B cell (primary cell): ENCODE measurements at regions not wholly inside any gene's neighbourhood (a gene's known extent, or its start where the extent isn't known, plus 50 kb on each side); places are given as distances from the start of the nearest gene placed in this dataset.
"Not testable (repeated sequence)": the region's sequence is repeated elsewhere in the genome, so short reads cannot be mapped to it uniquely, and the experiment has no call there.

Experiments
- ATAC-seq: fragments of 200-7000 bp; cut with Tn5 transposase; one replicate; pipeline ENCODE4 v1.10.0; 2021; ENCODE audit warnings: low read depth, mild to moderate bottlenecking, moderate number of reproducible peaks, moderate library complexity
- CTCF ChIA-PET: fragments of 350-600 bp; sonication (Branson Sonifier 250); formaldehyde crosslinking; loops from one replicate; lab custom pipeline; 2021; ENCODE audit warnings: antibody characterized with exemption, inconsistent platforms; lab: Charles Lee
- POLR2A ChIA-PET: fragments of 350-600 bp; sonication (Branson Sonifier 250); formaldehyde crosslinking; loops from one replicate; lab custom pipeline; 2021; ENCODE audit warnings: antibody characterized with exemption; lab: Charles Lee
- DNase-seq: peaks from one replicate; pipeline ENCODE4 v3.0.0; 2013
- H2AFZ ChIP-seq: 2 replicates; pipeline ENCODE4 v1.6.1; 2012; ENCODE audit warnings: mild to moderate bottlenecking, low read depth, low read length; ENCODE audit not compliant: insufficient read depth, poor library complexity, severe bottlenecking
- H3K27ac ChIP-seq, 2 donors: 1 replicate in 1 of 2; 2 replicates in 1 of 2; pipeline ENCODE4 v1.5.1; 2012 to 2013; ENCODE audit warnings: low read length in 2 of 2, mild to moderate bottlenecking in 2 of 2, moderate library complexity in 1 of 2
- H3K27me3 ChIP-seq, 4 experiments: fragments of 200-600 bp in 1 of 4; sonication (generic) in 1 of 4; replicated peaks in 1 of 4; 1 replicate in 2 of 4; 2 replicates in 2 of 4; pipeline versions ENCODE4 v1.6.1 to v1.7.0; 2013 to 2016; ENCODE audit warnings: low read length in 3 of 4, mild to moderate bottlenecking in 2 of 4, mixed read lengths in 1 of 4, moderate library complexity in 1 of 4; ENCODE audit not compliant: insufficient read depth in 4 of 4, control insufficient read depth in 3 of 4; ENCODE audit errors: control extremely low read depth in 1 of 4
- H3K36me3 ChIP-seq, 2 experiments: replicated peaks in 1 of 2; 1 replicate in 1 of 2; 2 replicates in 1 of 2; pipeline versions ENCODE4 v1.6.1 to v1.7.1; 2013; ENCODE audit warnings: low read length in 1 of 2; ENCODE audit not compliant: insufficient read depth in 2 of 2, control insufficient read depth in 1 of 2; ENCODE audit errors: control extremely low read depth in 1 of 2, extremely low read depth in 1 of 2
- H3K4me1 ChIP-seq, 2 donors: fragments of 200-600 bp in 1 of 2; sonication (generic) in 1 of 2; 1 replicate in 1 of 2; 2 replicates in 1 of 2; pipeline versions ENCODE4 v1.5.1 to v1.6.1; 2013 to 2017; ENCODE audit warnings: low read length in 2 of 2; ENCODE audit not compliant: control insufficient read depth in 2 of 2, insufficient read depth in 2 of 2
- H3K4me2 ChIP-seq: replicated peaks from 2 replicates; pipeline ENCODE3; 2012; ENCODE audit warnings: mild to moderate bottlenecking, low read depth, low read length; ENCODE audit not compliant: poor library complexity, severe bottlenecking
- H3K4me3 ChIP-seq, 5 experiments: fragments of 200-600 bp in 1 of 5; sonication (generic) in 1 of 5; 1 replicate in 3 of 5; 2 replicates in 2 of 5; pipeline versions ENCODE4 v1.5.1 to v1.7.0; 2011 to 2016; ENCODE audit warnings: low read length in 4 of 5, mild to moderate bottlenecking in 4 of 5, low read depth in 2 of 5, control low read depth in 1 of 5, moderate library complexity in 1 of 5; ENCODE audit not compliant: insufficient read depth in 1 of 5; ENCODE audit errors: control extremely low read depth in 1 of 5, extremely low read depth in 1 of 5
- H3K79me2 ChIP-seq: fragments of 200-600 bp; sonication (generic); one replicate; pipeline ENCODE4 v1.6.0; 2016; ENCODE audit warnings: low read length; ENCODE audit not compliant: control insufficient read depth, insufficient read depth
- H3K9ac ChIP-seq: fragments of 200-600 bp; sonication (generic); 2 replicates; pipeline ENCODE4 v1.6.1; 2017; ENCODE audit warnings: mild to moderate bottlenecking, low read length, moderate library complexity
- H3K9me3 ChIP-seq, 3 donors: one replicate each; pipeline versions ENCODE4 v1.6.1 to v1.7.1; 2013; ENCODE audit warnings: low read length in 2 of 3; ENCODE audit not compliant: control insufficient read depth in 2 of 3, insufficient read depth in 1 of 3; ENCODE audit errors: control extremely low read depth in 1 of 3
- H4K20me1 ChIP-seq: 2 replicates; pipeline ENCODE4 v1.6.0; 2012; ENCODE audit warnings: mild to moderate bottlenecking, low read length; ENCODE audit not compliant: insufficient read depth, control insufficient read depth, poor library complexity, severe bottlenecking
- H3K27ac Mint-ChIP-seq: one replicate; pipeline ENCODE4 v1.8.0; 2021; ENCODE audit warnings: mixed read lengths
- H3K27me3 Mint-ChIP-seq: one replicate; pipeline ENCODE4 v1.8.0; 2021; ENCODE audit warnings: mixed read lengths
- H3K4me1 Mint-ChIP-seq: one replicate; pipeline ENCODE4 v1.8.0; 2021; ENCODE audit warnings: mixed read lengths
- H3K4me3 Mint-ChIP-seq: one replicate; pipeline ENCODE4 v1.8.0; 2021; ENCODE audit warnings: mixed read lengths
- H3K9me3 Mint-ChIP-seq: one replicate; pipeline ENCODE4 v1.8.0; 2022; ENCODE audit warnings: mixed read lengths; ENCODE audit not compliant: insufficient read depth
- WGBS: methylation state at CpG from one replicate; pipeline ENCODE4 v1.1.5; 2013; ENCODE audit warnings: missing lambda C conversion rate; ENCODE audit not compliant: insufficient coverage; 5-methylcytosine and 5-hydroxymethylcytosine counted together
- intact Hi-C: fragments of 100-400 bp; cut with micrococcal nuclease; formaldehyde crosslinking; loops from one replicate; pipeline ENCODE4 v1.10.0; 2022

DNA sequence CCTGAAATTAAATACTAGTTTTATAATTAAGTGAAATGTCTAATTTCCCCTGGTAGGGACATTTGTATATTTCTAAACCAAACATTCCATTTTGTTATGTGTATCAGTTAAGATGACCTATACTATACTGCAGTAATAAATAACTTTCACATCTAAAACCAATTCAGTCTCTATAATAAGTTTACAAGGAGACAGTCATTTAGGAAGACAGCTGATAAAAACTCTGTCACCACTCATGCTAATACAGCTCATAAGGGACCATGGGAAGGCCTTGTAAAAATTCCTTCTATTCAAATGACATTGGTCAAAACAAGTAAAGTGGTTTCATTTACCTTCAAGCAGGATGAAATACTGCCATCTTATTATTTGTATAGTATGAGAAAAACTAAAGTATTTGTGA is 128.4 kb upstream of the C1QTNF3 start:
- H2AFZ ChIP-seq, H3K27me3 ChIP-seq, H4K20me1 ChIP-seq, H3K4me2 ChIP-seq, H3K4me3 ChIP-seq, ATAC-seq, H3K27me3 Mint-ChIP-seq, H3K9me3 Mint-ChIP-seq, H3K36me3 ChIP-seq, intact Hi-C loops, H3K27ac Mint-ChIP-seq, POLR2A ChIA-PET, H3K9ac ChIP-seq, H3K9me3 ChIP-seq, DNase-seq, CTCF ChIA-PET, H3K4me3 Mint-ChIP-seq, H3K4me1 ChIP-seq, H3K79me2 ChIP-seq, H3K4me1 Mint-ChIP-seq, H3K27ac ChIP-seq: not testable (repeated sequence)

DNA sequence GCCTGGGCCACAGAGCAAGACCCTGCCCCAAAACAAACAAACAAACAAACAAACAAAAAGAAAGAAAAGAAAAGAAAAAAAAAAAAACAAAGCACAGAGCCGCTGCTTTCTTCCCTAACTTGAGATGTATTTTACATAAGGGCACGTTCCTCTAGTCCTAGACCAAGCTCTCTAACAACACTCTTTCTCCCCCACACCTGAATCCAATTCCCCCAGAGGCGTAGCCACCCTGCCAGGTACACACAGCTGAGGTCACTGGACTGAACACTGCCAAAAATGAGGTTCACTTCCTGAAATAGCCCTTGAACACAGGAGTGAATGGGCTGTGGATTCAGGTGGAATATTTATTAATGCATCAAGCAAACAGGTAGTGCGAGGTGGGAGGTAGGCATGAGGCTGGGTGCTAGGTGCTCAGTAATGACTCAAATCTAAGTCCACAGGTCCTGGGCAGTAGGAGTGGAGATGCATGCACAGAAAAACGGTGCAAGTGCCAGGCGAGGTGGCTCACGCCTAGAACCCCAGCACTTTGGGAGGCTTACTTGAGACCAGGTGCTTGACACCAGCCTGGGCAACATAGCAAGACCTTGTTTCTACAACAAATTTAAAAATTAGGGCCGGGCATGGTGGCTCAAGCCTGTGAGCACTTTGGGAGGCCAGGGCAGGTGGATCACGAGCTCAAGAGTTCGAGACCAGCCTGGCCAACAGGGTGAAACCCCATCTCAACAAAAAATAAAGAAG is 136.6 kb upstream of the C1QTNF3 start:
- H3K9me3 ChIP-seq, H3K4me3 Mint-ChIP-seq, H3K36me3 ChIP-seq, H3K4me3 ChIP-seq, H3K4me1 Mint-ChIP-seq, H3K9me3 Mint-ChIP-seq, intact Hi-C loops, H3K9ac ChIP-seq, H3K27me3 ChIP-seq, H2AFZ ChIP-seq, H3K27me3 Mint-ChIP-seq, CTCF ChIA-PET, H3K79me2 ChIP-seq, H3K4me2 ChIP-seq, POLR2A ChIA-PET, H4K20me1 ChIP-seq, H3K27ac Mint-ChIP-seq, H3K4me1 ChIP-seq, ATAC-seq, H3K27ac ChIP-seq: not testable (repeated sequence)
- 97% methylated on average over 9 of the region's 10 CpGs for WGBS
- peak; percentile 12 for DNase-seq

- H4K20me1 ChIP-seq, H3K27me3 Mint-ChIP-seq, H3K27ac Mint-ChIP-seq, H3K27me3 ChIP-seq, H3K4me3 ChIP-seq, CTCF ChIA-PET, H3K4me3 Mint-ChIP-seq, H3K79me2 ChIP-seq, H3K36me3 ChIP-seq, H3K4me1 Mint-ChIP-seq, H3K4me1 ChIP-seq, H3K4me2 ChIP-seq, H3K9ac ChIP-seq, H3K9me3 ChIP-seq, H3K27ac ChIP-seq, H3K9me3 Mint-ChIP-seq, H2AFZ ChIP-seq, POLR2A ChIA-PET, DNase-seq, ATAC-seq, intact Hi-C loops: not testable (repeated sequence)
- WGBS, result 98% methylated on average over 7 of the region's 10 CpGs
Observed at GRCh38 chr5:34180225-34180624, 137.2 kb upstream of the C1QTNF3 start.

- ATAC-seq, POLR2A ChIA-PET, H3K79me2 ChIP-seq: not testable (repeated sequence)
Observed at GRCh38 chr5:34180940-34181614, 138.1 kb upstream of the C1QTNF3 start.

More at GRCh38 chr5:34180940-34181614, 138.1 kb upstream of the C1QTNF3 start:
- DNase-seq, H3K4me1 ChIP-seq, H3K4me3 ChIP-seq, H3K27ac ChIP-seq, H3K36me3 ChIP-seq, H2AFZ ChIP-seq, H3K9ac ChIP-seq, H3K9me3 ChIP-seq, H4K20me1 ChIP-seq, H3K27ac Mint-ChIP-seq, CTCF ChIA-PET, H3K27me3 ChIP-seq, intact Hi-C loops, H3K4me3 Mint-ChIP-seq, H3K9me3 Mint-ChIP-seq, H3K4me1 Mint-ChIP-seq, H3K4me2 ChIP-seq, H3K27me3 Mint-ChIP-seq: not testable (repeated sequence)
- 93% methylated on average over 7 of the region's 14 CpGs for WGBS
